ENCODE measurements at regions not wholly inside any gene's neighbourhood (a gene's known extent, or its start where the extent isn't known, plus 50 kb on each side); places are given as distances from the start of the nearest gene placed in this dataset.

- POLR2A ChIA-PET = no interaction called here
- no peak for TF ChIP-seq FOXM1 (IDR thresholded peaks at IDR 0.05; ENCODE audit: borderline replicate concordance)
- no peak for TF ChIP-seq HDGF (IDR thresholded peaks at IDR 0.05; ENCODE audit: borderline replicate concordance)
- TF ChIP-seq FOXK2 (IDR thresholded peaks at IDR 0.05) = no peak
- TF ChIP-seq SUZ12 (IDR thresholded peaks at IDR 0.05) = no peak
- TF ChIP-seq ARNT (IDR thresholded peaks at IDR 0.05) = no peak
- TF ChIP-seq SP1 (IDR thresholded peaks at IDR 0.05) = no peak
- TF ChIP-seq TARDBP (IDR thresholded peaks at IDR 0.05) = no peak
- TF ChIP-seq ZNF384 (IDR thresholded peaks at IDR 0.05) = no peak
- no peak for TF ChIP-seq CTBP1 (IDR thresholded peaks at IDR 0.05; ENCODE audit: borderline replicate concordance)
- TF ChIP-seq BHLHE40 (IDR thresholded peaks at IDR 0.05; ENCODE audit: borderline replicate concordance) = no peak
- CTCF ChIA-PET = interaction anchor here (0.6 kb wide), 1 partner anchor 266 kb away, joined by 3 read pairs; no protein-coding TSS in a partner anchor
- DNase-seq (ENCODE audit: extremely low spot score) = no peak
Observed at GRCh38 chr17:63140255-63140654, 174.2 kb downstream of the TANC2 start.

GRCh38 chr17:63142836-63143235 is 176.8 kb downstream of the TANC2 start:
- TF ChIP-seq FOXA1 (IDR thresholded peaks at IDR 0.05) = no peak
- no peak for TF ChIP-seq HDGF (IDR thresholded peaks at IDR 0.05; ENCODE audit: borderline replicate concordance)
- no peak for TF ChIP-seq ZNF384 (IDR thresholded peaks at IDR 0.05)
- no peak for TF ChIP-seq NFRKB (IDR thresholded peaks at IDR 0.05)
- no peak for TF ChIP-seq CTBP1 (IDR thresholded peaks at IDR 0.05; ENCODE audit: borderline replicate concordance)
- no peak for TF ChIP-seq FOXK2 (IDR thresholded peaks at IDR 0.05)
- no peak for TF ChIP-seq BHLHE40 (IDR thresholded peaks at IDR 0.05; ENCODE audit: borderline replicate concordance)
- no peak for TF ChIP-seq PKNOX1 (IDR thresholded peaks at IDR 0.05)
- no peak for TF ChIP-seq FOXM1 (IDR thresholded peaks at IDR 0.05; ENCODE audit: borderline replicate concordance)
- TF ChIP-seq ARNT (IDR thresholded peaks at IDR 0.05) = no peak
- no peak for TF ChIP-seq TARDBP (IDR thresholded peaks at IDR 0.05)
- POLR2A ChIA-PET = no interaction called here
- CTCF ChIA-PET = no interaction called here
- DNase-seq (ENCODE audit: extremely low spot score) = no peak

GRCh38 chr17:63150490-63150889 is 184.5 kb downstream of the TANC2 start:
- TF ChIP-seq SP1 (IDR thresholded peaks at IDR 0.05) (no peak), ZNF384 (IDR thresholded peaks at IDR 0.05) (no peak)
- CTCF ChIA-PET = interaction anchor here (0.7 kb wide), 1 partner anchor 1400 kb away, joined by 4 read pairs; no protein-coding TSS in a partner anchor
- POLR2A ChIA-PET = no interaction called here
- DNase-seq (ENCODE audit: extremely low spot score) = no peak

GRCh38 chr17:63150994-63151464 is 185.0 kb downstream of the TANC2 start:
- ChIA-PET CTCF (interaction anchor here (0.7 kb wide), 1 partner anchor 1399 kb away, joined by 4 read pairs; no protein-coding TSS in a partner anchor), POLR2A (no interaction called here)
- TF ChIP-seq FOXM1 (IDR thresholded peaks at IDR 0.05; ENCODE audit: borderline replicate concordance) (no peak), NFRKB (IDR thresholded peaks at IDR 0.05) (no peak), ZNF384 (IDR thresholded peaks at IDR 0.05) (peak; percentile 96), CTBP1 (IDR thresholded peaks at IDR 0.05; ENCODE audit: borderline replicate concordance) (no peak), ARNT (IDR thresholded peaks at IDR 0.05) (no peak)
- DNase-seq (ENCODE audit: extremely low spot score) = peak; percentile 40

GRCh38 chr17:63151941-63152523 is 186.0 kb downstream of the TANC2 start:
- DNase-seq (ENCODE audit: extremely low spot score) = no peak
- TF ChIP-seq PKNOX1 (IDR thresholded peaks at IDR 0.05) (no peak), FOXK2 (IDR thresholded peaks at IDR 0.05) (no peak), HDGF (IDR thresholded peaks at IDR 0.05; ENCODE audit: borderline replicate concordance) (no peak), TARDBP (IDR thresholded peaks at IDR 0.05) (no peak), LEF1 (IDR thresholded peaks at IDR 0.05; ENCODE audit: borderline replicate concordance) (no peak), ARNT (IDR thresholded peaks at IDR 0.05) (no peak), NFRKB (IDR thresholded peaks at IDR 0.05) (no peak), SP1 (IDR thresholded peaks at IDR 0.05) (no peak), ZNF384 (IDR thresholded peaks at IDR 0.05) (no peak), SUZ12 (IDR thresholded peaks at IDR 0.05) (no peak), FOXA1 (IDR thresholded peaks at IDR 0.05) (no peak), L3MBTL2 (conservative IDR thresholded peaks at IDR 0.05) (no peak), CTBP1 (IDR thresholded peaks at IDR 0.05; ENCODE audit: borderline replicate concordance) (no peak), ELF4 (IDR thresholded peaks at IDR 0.05) (no peak), FOXM1 (IDR thresholded peaks at IDR 0.05; ENCODE audit: borderline replicate concordance) (no peak)
- CTCF ChIA-PET = no interaction called here
- POLR2A ChIA-PET = no interaction called here

GRCh38 chr17:63153488-63153887 is 187.5 kb downstream of the TANC2 start:
- CTCF ChIA-PET = no interaction called here
- no peak for DNase-seq (ENCODE audit: extremely low spot score)
- TF ChIP-seq BHLHE40 (IDR thresholded peaks at IDR 0.05; ENCODE audit: borderline replicate concordance) (no peak), ELF4 (IDR thresholded peaks at IDR 0.05) (no peak), PKNOX1 (IDR thresholded peaks at IDR 0.05) (no peak), ZNF384 (IDR thresholded peaks at IDR 0.05) (no peak), L3MBTL2 (conservative IDR thresholded peaks at IDR 0.05) (no peak), SUZ12 (IDR thresholded peaks at IDR 0.05) (no peak), TARDBP (IDR thresholded peaks at IDR 0.05) (no peak), HDGF (IDR thresholded peaks at IDR 0.05; ENCODE audit: borderline replicate concordance) (no peak)
- POLR2A ChIA-PET = no interaction called here

Measured in HEK293T (cell line).